Islet of Langerhans (tissue), 1 donor: ENCODE measurements at regions not wholly inside any gene's neighbourhood (a gene's known extent, or its start where the extent isn't known, plus 50 kb on each side); places are given as distances from the start of the nearest gene placed in this dataset.
A peak's percentile ranks its signal among the peaks of the same experiment; 100 is the strongest.

ENCODE experiments used
- FAIRE-seq: peaks from one replicate; lab custom pipeline; 2011; peaks lifted over from hg19 to GRCh38; lab: Jason Lieb, UNC

- no peak for FAIRE-seq
Observed at GRCh38 chr2:195406886-195407603, 250.0 kb upstream of the SLC39A10 start.

GRCh38 chr2:195404651-195405050 is 252.4 kb upstream of the SLC39A10 start:
- FAIRE-seq: no peak

- FAIRE-seq: peak; percentile 61
Observed at GRCh38 chr2:195396479-195396878, 260.5 kb upstream of the SLC39A10 start.

GRCh38 chr2:195395362-195395761 is 261.7 kb upstream of the SLC39A10 start:
- FAIRE-seq: no peak

GRCh38 chr2:195392446-195393336 is 264.3 kb upstream of the SLC39A10 start:
- FAIRE-seq: no peak

GRCh38 chr2:195390686-195391321 is 266.2 kb upstream of the SLC39A10 start:
- no peak for FAIRE-seq

GRCh38 chr2:195388028-195388427 is 269.0 kb upstream of the SLC39A10 start:
- FAIRE-seq: no peak

GRCh38 chr2:195382186-195382585 is 274.8 kb upstream of the SLC39A10 start:
- FAIRE-seq: no peak

GRCh38 chr2:195370167-195370943 is 286.7 kb upstream of the SLC39A10 start:
- FAIRE-seq: no peak

GRCh38 chr2:195369218-195369587 is 287.8 kb upstream of the SLC39A10 start:
- FAIRE-seq: no peak

GRCh38 chr2:195368249-195369217 is 288.5 kb upstream of the SLC39A10 start:
- no peak for FAIRE-seq

- no peak for FAIRE-seq
Observed at GRCh38 chr2:195367809-195368208, 289.2 kb upstream of the SLC39A10 start.

- FAIRE-seq: no peak
Observed at GRCh38 chr2:195364015-195364965, 292.7 kb upstream of the SLC39A10 start.

- FAIRE-seq: no peak
Observed at GRCh38 chr2:195363496-195363895, 293.5 kb upstream of the SLC39A10 start.

- FAIRE-seq: no peak
Observed at GRCh38 chr2:195360242-195360641, 296.8 kb upstream of the SLC39A10 start.

GRCh38 chr2:195359043-195359735 is 297.8 kb upstream of the SLC39A10 start:
- no peak for FAIRE-seq

- FAIRE-seq: no peak
Observed at GRCh38 chr2:195356920-195357440, 300.0 kb upstream of the SLC39A10 start.

GRCh38 chr2:195356026-195356425 is 301.0 kb upstream of the SLC39A10 start:
- no peak for FAIRE-seq

GRCh38 chr2:195352581-195352980 is 304.4 kb upstream of the SLC39A10 start:
- FAIRE-seq: no peak
